ENCODE measurements at regions not wholly inside any gene's neighbourhood (a gene's known extent, or its start where the extent isn't known, plus 50 kb on each side); places are given as distances from the start of the nearest gene placed in this dataset.

- Histone ChIP-seq H3K9me3 (no peaks in the 10 kb centered on the region), H3K4me3 (ENCODE audit: low read depth, low read length) (no peak overlapping the region), H3K4me1 (peaks cover 8% of the 10 kb centered on the region), H3K27me3 (replicated peaks; ENCODE audit: control insufficient read depth, insufficient read depth, low read length) (no peaks in the 10 kb centered on the region), H3K36me3 (ENCODE audit: control insufficient read depth, insufficient read depth, low read length) (no peaks in the 10 kb centered on the region)
- CTCF ChIA-PET = no interaction called here
- no peak overlapping the region for H3K27ac Mint-ChIP-seq (ENCODE audit: unreplicated experiment)
- TF ChIP-seq CTCF (IDR thresholded peaks at IDR 0.05; ENCODE audit: insufficient read depth in 1 of 2, low read depth in 1 of 2, low read length in 1 of 2, severe bottlenecking in 1 of 2, unreplicated experiment in 1 of 2) = no peak
- peaks cover 6% of the 10 kb centered on the region for H3K4me1 Mint-ChIP-seq (ENCODE audit: low read depth, unreplicated experiment)
- BruUV-seq (replicated peaks) = no TSS peak
- no peaks in the 10 kb centered on the region for H3K36me3 Mint-ChIP-seq (ENCODE audit: insufficient read depth, unreplicated experiment)
- DNase-seq = no peak
- POLR2A ChIA-PET = no interaction called here
- no peaks in the 10 kb centered on the region for H3K27me3 Mint-ChIP-seq (ENCODE audit: insufficient read depth, unreplicated experiment)
- H3K4me3 Mint-ChIP-seq (ENCODE audit: unreplicated experiment) = no peak overlapping the region
- H3K9me3 Mint-ChIP-seq (ENCODE audit: unreplicated experiment) = no peaks in the 10 kb centered on the region
- intact Hi-C loops (cut with micrococcal nuclease; ENCODE audit: unreplicated experiment) = no loop called here
Measured at GRCh38 chr12:89064780-89065179, 287.5 kb downstream of the DUSP6 start.

GRCh38 chr12:89064151-89064550 lies 288.1 kb downstream of the DUSP6 start:
- intact Hi-C loops (cut with micrococcal nuclease; ENCODE audit: unreplicated experiment) = no loop called here
- no TSS peak for BruUV-seq (replicated peaks)
- peaks cover 12% of the 10 kb centered on the region for H3K4me1 Mint-ChIP-seq (ENCODE audit: low read depth, unreplicated experiment)

GRCh38 chr12:89062996-89063395 lies 289.3 kb downstream of the DUSP6 start:
- Histone ChIP-seq H3K36me3 (ENCODE audit: control insufficient read depth, insufficient read depth, low read length) (no peaks in the 10 kb centered on the region), H3K4me3 (ENCODE audit: low read depth, low read length) (no peak overlapping the region), H3K27me3 (replicated peaks; ENCODE audit: control insufficient read depth, insufficient read depth, low read length) (no peaks in the 10 kb centered on the region), H3K9me3 (no peaks in the 10 kb centered on the region), H3K4me1 (peaks cover 26% of the 10 kb centered on the region)
- CTCF ChIA-PET = no interaction called here
- no peaks in the 10 kb centered on the region for H3K27me3 Mint-ChIP-seq (ENCODE audit: insufficient read depth, unreplicated experiment)
- H3K4me1 Mint-ChIP-seq (ENCODE audit: low read depth, unreplicated experiment) = peaks cover 23% of the 10 kb centered on the region
- no peak overlapping the region for H3K27ac Mint-ChIP-seq (ENCODE audit: unreplicated experiment)
- intact Hi-C loops (cut with micrococcal nuclease; ENCODE audit: unreplicated experiment) = no loop called here
- H3K9me3 Mint-ChIP-seq (ENCODE audit: unreplicated experiment) = no peaks in the 10 kb centered on the region
- no peak for TF ChIP-seq CTCF (IDR thresholded peaks at IDR 0.05; ENCODE audit: insufficient read depth in 1 of 2, low read depth in 1 of 2, low read length in 1 of 2, severe bottlenecking in 1 of 2, unreplicated experiment in 1 of 2)
- DNase-seq = no peak
- no TSS peak for BruUV-seq (replicated peaks)
- H3K4me3 Mint-ChIP-seq (ENCODE audit: unreplicated experiment) = no peak overlapping the region
- POLR2A ChIA-PET = no interaction called here
- no peaks in the 10 kb centered on the region for H3K36me3 Mint-ChIP-seq (ENCODE audit: insufficient read depth, unreplicated experiment)

More at GRCh38 chr12:89064151-89064550, 288.1 kb downstream of the DUSP6 start:
- peaks cover 14% of the 10 kb centered on the region for H3K4me1 ChIP-seq
- H3K27ac Mint-ChIP-seq (ENCODE audit: unreplicated experiment) = no peak overlapping the region
- ChIA-PET POLR2A (no interaction called here), CTCF (no interaction called here)
- no peaks in the 10 kb centered on the region for H3K9me3 Mint-ChIP-seq (ENCODE audit: unreplicated experiment)
- no peaks in the 10 kb centered on the region for H3K36me3 Mint-ChIP-seq (ENCODE audit: insufficient read depth, unreplicated experiment)
- H3K36me3 ChIP-seq (ENCODE audit: control insufficient read depth, insufficient read depth, low read length) = no peaks in the 10 kb centered on the region
- H3K9me3 ChIP-seq = no peaks in the 10 kb centered on the region
- no peak overlapping the region for H3K4me3 Mint-ChIP-seq (ENCODE audit: unreplicated experiment)
- no peak for TF ChIP-seq CTCF (IDR thresholded peaks at IDR 0.05; ENCODE audit: insufficient read depth in 1 of 2, low read depth in 1 of 2, low read length in 1 of 2, severe bottlenecking in 1 of 2, unreplicated experiment in 1 of 2)
- no peak overlapping the region for H3K4me3 ChIP-seq (ENCODE audit: low read depth, low read length)
- DNase-seq = no peak
- no peaks in the 10 kb centered on the region for H3K27me3 Mint-ChIP-seq (ENCODE audit: insufficient read depth, unreplicated experiment)
- H3K27me3 ChIP-seq (replicated peaks; ENCODE audit: control insufficient read depth, insufficient read depth, low read length) = no peaks in the 10 kb centered on the region

Data from Caco-2 (cell line).